Trophoblast cell (in vitro differentiated cells and primary cell): ENCODE measurements at regions not wholly inside any gene's neighbourhood (a gene's known extent, or its start where the extent isn't known, plus 50 kb on each side); places are given as distances from the start of the nearest gene placed in this dataset.
A peak's percentile ranks its signal among the peaks of the same experiment; 100 is the strongest.

Source experiments
- DNase-seq, 2 donors: peaks; one replicate each; pipeline ENCODE4 v3.0.0-alpha.2; 2016
- H2AFZ ChIP-seq: 2 replicates; pipeline ENCODE4 v1.6.1; 2013; ENCODE audit warnings: low read length, moderate library complexity, mild to moderate bottlenecking; ENCODE audit not compliant: insufficient read depth, poor library complexity
- H2AK5ac ChIP-seq: 2 replicates; pipeline ENCODE4 v1.6.1; 2013; ENCODE audit warnings: mild to moderate bottlenecking, low read length
- H2BK120ac ChIP-seq: 2 replicates; pipeline ENCODE4 v1.6.1; 2013; ENCODE audit warnings: low read length, mild to moderate bottlenecking, moderate library complexity; ENCODE audit not compliant: insufficient read depth, poor library complexity
- H2BK12ac ChIP-seq: 2 replicates; pipeline ENCODE4 v1.6.1; 2013; ENCODE audit warnings: mild to moderate bottlenecking, low read length, moderate library complexity
- H2BK5ac ChIP-seq: 2 replicates; pipeline ENCODE4 v1.6.1; 2013; ENCODE audit warnings: low read length, low read depth, moderate library complexity, mild to moderate bottlenecking; ENCODE audit not compliant: poor library complexity
- H3K14ac ChIP-seq: 2 replicates; pipeline ENCODE4 v1.6.1; 2013; ENCODE audit warnings: mild to moderate bottlenecking, low read length
- H3K18ac ChIP-seq: 2 replicates; pipeline ENCODE4 v1.6.1; 2013; ENCODE audit warnings: mild to moderate bottlenecking, low read length
- H3K23ac ChIP-seq: 2 replicates; pipeline ENCODE4 v1.6.1; 2013; ENCODE audit warnings: low read length
- H3K27ac ChIP-seq: 2 replicates; pipeline ENCODE4 v1.5.1; 2013; ENCODE audit warnings: low read depth, mild to moderate bottlenecking, inconsistent platforms, low read length, moderate library complexity
- H3K27me3 ChIP-seq: 2 replicates; pipeline ENCODE4 v1.6.1; 2013; ENCODE audit warnings: inconsistent platforms, mild to moderate bottlenecking, low read length, moderate library complexity; ENCODE audit not compliant: insufficient read depth
- H3K36me3 ChIP-seq, 2 experiments: 1 replicate in 1 of 2; 2 replicates in 1 of 2; pipeline ENCODE4 v1.6.1; 2013; ENCODE audit warnings: low read length in 2 of 2, mild to moderate bottlenecking in 2 of 2, moderate library complexity in 1 of 2; ENCODE audit not compliant: insufficient read depth in 2 of 2, control insufficient read depth in 1 of 2
- H3K4ac ChIP-seq: 2 replicates; pipeline ENCODE4 v1.6.1; 2013; ENCODE audit warnings: low read depth, mild to moderate bottlenecking, low read length, moderate library complexity
- H3K4me1 ChIP-seq, 2 experiments: 1 replicate in 1 of 2; 2 replicates in 1 of 2; pipeline ENCODE4 v1.6.1; 2013; ENCODE audit warnings: low read length in 2 of 2, mild to moderate bottlenecking in 2 of 2, moderate library complexity in 1 of 2; ENCODE audit not compliant: insufficient read depth in 2 of 2, control insufficient read depth in 1 of 2
- H3K4me2 ChIP-seq: 2 replicates; pipeline ENCODE4 v1.6.1; 2013; ENCODE audit warnings: inconsistent platforms, mild to moderate bottlenecking, low read length, moderate library complexity
- H3K4me3 ChIP-seq: 2 replicates; pipeline ENCODE4 v1.5.1; 2013; ENCODE audit warnings: mild to moderate bottlenecking, low read depth, low read length, inconsistent platforms
- H3K79me1 ChIP-seq: one replicate; pipeline ENCODE4 v1.6.1; 2013; ENCODE audit warnings: low read length
- H3K79me2 ChIP-seq: 2 replicates; pipeline ENCODE4 v1.6.1; 2013; ENCODE audit warnings: low read length, mild to moderate bottlenecking; ENCODE audit not compliant: control insufficient read depth, insufficient read depth, poor library complexity
- H3K9ac ChIP-seq: 2 replicates; pipeline ENCODE4 v1.6.1; 2013; ENCODE audit warnings: mild to moderate bottlenecking, low read length
- H3K9me3 ChIP-seq: 2 replicates; pipeline ENCODE4 v1.6.1; 2013; ENCODE audit warnings: low read depth, mild to moderate bottlenecking, control low read depth, inconsistent platforms, low read length; ENCODE audit not compliant: insufficient read depth
- H4K12ac ChIP-seq: 2 replicates; pipeline ENCODE4 v1.6.1; 2013; ENCODE audit warnings: low read depth, mild to moderate bottlenecking, low read length, moderate library complexity
- H4K8ac ChIP-seq: 2 replicates; pipeline ENCODE4 v1.6.1; 2013; ENCODE audit warnings: low read depth, mild to moderate bottlenecking, low read length, moderate library complexity
- H4K91ac ChIP-seq: one replicate; pipeline ENCODE4 v1.6.1; 2013; ENCODE audit warnings: low read depth, mild to moderate bottlenecking, low read length, moderate library complexity
- WGBS: extraction: QIAGEN DNeasy Blood & Tissue Kit; methylation state at CpG from one replicate; pipeline ENCODE4 v1.1.7; 2013; ENCODE audit warnings: missing lambda C conversion rate; ENCODE audit not compliant: insufficient read length, insufficient coverage; ENCODE audit errors: extremely low coverage; 5-methylcytosine and 5-hydroxymethylcytosine counted together

GRCh38 chr9:18250053-18250452, 223.9 kb upstream of the ADAMTSL1 start:
- no peaks in the 10 kb centered on the region for H3K27me3 ChIP-seq
- DNase-seq = peak; percentile 11 to 60
- H2BK12ac ChIP-seq = no peak overlapping the region
- H3K23ac ChIP-seq = no peak overlapping the region
- H3K79me2 ChIP-seq = no peaks in the 10 kb centered on the region
- H4K8ac ChIP-seq = no peak overlapping the region
- no peak overlapping the region for H3K9ac ChIP-seq
- H2AFZ ChIP-seq = no peak overlapping the region
- no peak overlapping the region for H3K27ac ChIP-seq
- H3K9me3 ChIP-seq = no peaks in the 10 kb centered on the region
- H2BK120ac ChIP-seq = no peak overlapping the region
- no peak overlapping the region for H2BK5ac ChIP-seq
- H3K4me3 ChIP-seq = no peak overlapping the region
- no peak overlapping the region for H4K12ac ChIP-seq
- H3K18ac ChIP-seq = no peak overlapping the region
- no peaks in the 10 kb centered on the region for H3K4me1 ChIP-seq
- no peak overlapping the region for H4K91ac ChIP-seq
- H3K36me3 ChIP-seq = no peaks in the 10 kb centered on the region
- H3K4me2 ChIP-seq = no peak overlapping the region
- no peaks in the 10 kb centered on the region for H3K79me1 ChIP-seq
- no peak overlapping the region for H3K14ac ChIP-seq
- H3K4ac ChIP-seq = no peak overlapping the region
- no peak overlapping the region for H2AK5ac ChIP-seq

GRCh38 chr9:18253950-18254349, 220.0 kb upstream of the ADAMTSL1 start:
- H2BK120ac ChIP-seq = no peak overlapping the region
- H3K18ac ChIP-seq = no peak overlapping the region
- no peak overlapping the region for H3K14ac ChIP-seq
- no peaks in the 10 kb centered on the region for H3K36me3 ChIP-seq
- no peaks in the 10 kb centered on the region for H3K79me2 ChIP-seq
- H3K4ac ChIP-seq = no peak overlapping the region
- no peak overlapping the region for H2AFZ ChIP-seq
- no peaks in the 10 kb centered on the region for H3K9me3 ChIP-seq
- no peak overlapping the region for H3K27ac ChIP-seq
- no peak overlapping the region for H4K91ac ChIP-seq
- H3K9ac ChIP-seq = no peak overlapping the region
- no peak overlapping the region for H2BK5ac ChIP-seq
- no peak overlapping the region for H3K23ac ChIP-seq
- H3K27me3 ChIP-seq = no peaks in the 10 kb centered on the region
- H4K8ac ChIP-seq = no peak overlapping the region
- no peak overlapping the region for H4K12ac ChIP-seq
- no peaks in the 10 kb centered on the region for H3K4me1 ChIP-seq
- no peak overlapping the region for H2BK12ac ChIP-seq
- H2AK5ac ChIP-seq = no peak overlapping the region
- DNase-seq = no peak
- no peaks in the 10 kb centered on the region for H3K79me1 ChIP-seq
- no peak overlapping the region for H3K4me2 ChIP-seq
- no peak overlapping the region for H3K4me3 ChIP-seq
- no CpG with 5 or more reads among the region's 9 CpGs for WGBS

GRCh38 chr9:18255158-18255629, 218.8 kb upstream of the ADAMTSL1 start:
- Histone ChIP-seq H3K79me1 (no peaks in the 10 kb centered on the region), H2AK5ac (no peak overlapping the region), H2BK12ac (no peak overlapping the region), H2BK120ac (no peak overlapping the region), H3K4me3 (no peak overlapping the region), H3K4me2 (no peak overlapping the region), H3K4ac (no peak overlapping the region), H4K8ac (no peak overlapping the region), H4K91ac (no peak overlapping the region), H3K23ac (no peak overlapping the region), H2BK5ac (no peak overlapping the region), H3K9ac (no peak overlapping the region), H3K18ac (no peak overlapping the region), H3K36me3 (no peaks in the 10 kb centered on the region), H3K4me1 (no peaks in the 10 kb centered on the region), H3K79me2 (no peaks in the 10 kb centered on the region), H2AFZ (no peak overlapping the region), H3K9me3 (no peaks in the 10 kb centered on the region), H4K12ac (no peak overlapping the region), H3K14ac (no peak overlapping the region), H3K27me3 (no peaks in the 10 kb centered on the region), H3K27ac (no peak overlapping the region)
- no CpG with 5 or more reads among the region's 9 CpGs for WGBS
- peak; percentile 45 to 94 for DNase-seq

- Histone ChIP-seq H3K9ac (no peak overlapping the region), H3K79me2 (no peaks in the 10 kb centered on the region), H3K4me1 (no peaks in the 10 kb centered on the region), H3K79me1 (no peaks in the 10 kb centered on the region), H4K12ac (no peak overlapping the region), H3K36me3 (no peaks in the 10 kb centered on the region), H3K27me3 (no peaks in the 10 kb centered on the region), H2BK12ac (no peak overlapping the region), H2BK120ac (no peak overlapping the region), H2AK5ac (no peak overlapping the region), H3K27ac (no peak overlapping the region), H3K4ac (no peak overlapping the region), H3K23ac (no peak overlapping the region), H2BK5ac (no peak overlapping the region), H3K9me3 (no peaks in the 10 kb centered on the region), H3K4me3 (no peak overlapping the region), H3K18ac (no peak overlapping the region), H3K4me2 (no peak overlapping the region), H2AFZ (no peak overlapping the region), H4K91ac (no peak overlapping the region), H3K14ac (no peak overlapping the region), H4K8ac (no peak overlapping the region)
- WGBS = no CpG with 5 or more reads among the region's 4 CpGs
- no peak for DNase-seq
Measured at GRCh38 chr9:18255747-18256146, 218.2 kb upstream of the ADAMTSL1 start.
